Loucy (cell line): ENCODE measurements at regions not wholly inside any gene's neighbourhood (a gene's known extent, or its start where the extent isn't known, plus 50 kb on each side); places are given as distances from the start of the nearest gene placed in this dataset.

Experiments
- H2AFZ ChIP-seq: fragments of 200-600 bp; sonication (generic); 2 replicates; pipeline ENCODE4 v1.6.0; 2016; ENCODE audit warnings: antibody characterized with exemption, mild to moderate bottlenecking, low read length, moderate library complexity
- H3F3A ChIP-seq: fragments of 200-600 bp; 2 replicates; pipeline ENCODE4 v1.6.0; 2016; ENCODE audit warnings: antibody characterized with exemption, low read depth, mild to moderate bottlenecking
- H3K27me3 ChIP-seq: fragments of 200-600 bp; sonication (generic); 2 replicates; pipeline ENCODE4 v1.6.1; 2014; ENCODE audit warnings: low read length, mild to moderate bottlenecking; ENCODE audit not compliant: insufficient read depth, poor library complexity, severe bottlenecking
- H3K36me3 ChIP-seq: fragments of 200-600 bp; sonication (generic); 2 replicates; pipeline ENCODE4 v1.6.1; 2016; ENCODE audit warnings: low read length; ENCODE audit not compliant: insufficient read depth
- H3K4me1 ChIP-seq: fragments of 200-600 bp; sonication (generic); 2 replicates; pipeline ENCODE4 v1.5.1; 2014; ENCODE audit warnings: low read length, mild to moderate bottlenecking; ENCODE audit not compliant: insufficient read depth, poor library complexity, severe bottlenecking
- H3K4me2 ChIP-seq: fragments of 200-600 bp; sonication (generic); 2 replicates; pipeline ENCODE4 v1.6.0; 2014; ENCODE audit warnings: antibody characterized with exemption, low read length, low read depth, mild to moderate bottlenecking; ENCODE audit not compliant: poor library complexity, severe bottlenecking
- H3K4me3 ChIP-seq: fragments of 200-600 bp; sonication (generic); 2 replicates; pipeline ENCODE4 v1.5.1; 2014; ENCODE audit warnings: low read length, mild to moderate bottlenecking, mixed read lengths; ENCODE audit not compliant: poor library complexity, severe bottlenecking
- H3K79me2 ChIP-seq: fragments of 200-600 bp; sonication (generic); 2 replicates; pipeline ENCODE4 v1.6.1; 2014; ENCODE audit warnings: low read length; ENCODE audit not compliant: insufficient read depth
- H3K9ac ChIP-seq: fragments of 200-600 bp; sonication (generic); 2 replicates; pipeline ENCODE4 v1.6.0; 2014; ENCODE audit warnings: mild to moderate bottlenecking, low read depth, low read length, moderate library complexity; ENCODE audit not compliant: poor library complexity, severe bottlenecking
- H3K9me2 ChIP-seq: fragments of 200-600 bp; sonication (generic); replicated peaks from 2 replicates; pipeline ENCODE4 v1.6.1; 2016; ENCODE audit warnings: low read depth, low read length, mixed read lengths
- H3K9me3 ChIP-seq: fragments of 200-600 bp; sonication (generic); 2 replicates; pipeline ENCODE4 v1.6.1; 2014; ENCODE audit warnings: mild to moderate bottlenecking, antibody characterized with exemption, low read length, low read depth; ENCODE audit not compliant: insufficient read depth
- H4K20me1 ChIP-seq: fragments of 200-600 bp; sonication (generic); 2 replicates; pipeline ENCODE4 v1.6.0; 2014; ENCODE audit warnings: antibody characterized with exemption, low read length, mild to moderate bottlenecking; ENCODE audit not compliant: insufficient read depth, poor library complexity, severe bottlenecking
- EZH2phosphoT487 ChIP-seq: fragments of 200-600 bp; IDR thresholded peaks from 2 replicates; pipeline ENCODE4 v1.6.1; 2018; ENCODE audit warnings: antibody characterized with exemption, mild to moderate bottlenecking, moderate library complexity, borderline replicate concordance
- TF ChIP-seq, protein P1 (sequence below): fragments of 200-600 bp; sonication (generic); conservative IDR thresholded peaks from 2 replicates; pipeline ENCODE4 v1.5.1; 2014; ENCODE audit warnings: mild to moderate bottlenecking, antibody characterized with exemption, low read length

DNA sequence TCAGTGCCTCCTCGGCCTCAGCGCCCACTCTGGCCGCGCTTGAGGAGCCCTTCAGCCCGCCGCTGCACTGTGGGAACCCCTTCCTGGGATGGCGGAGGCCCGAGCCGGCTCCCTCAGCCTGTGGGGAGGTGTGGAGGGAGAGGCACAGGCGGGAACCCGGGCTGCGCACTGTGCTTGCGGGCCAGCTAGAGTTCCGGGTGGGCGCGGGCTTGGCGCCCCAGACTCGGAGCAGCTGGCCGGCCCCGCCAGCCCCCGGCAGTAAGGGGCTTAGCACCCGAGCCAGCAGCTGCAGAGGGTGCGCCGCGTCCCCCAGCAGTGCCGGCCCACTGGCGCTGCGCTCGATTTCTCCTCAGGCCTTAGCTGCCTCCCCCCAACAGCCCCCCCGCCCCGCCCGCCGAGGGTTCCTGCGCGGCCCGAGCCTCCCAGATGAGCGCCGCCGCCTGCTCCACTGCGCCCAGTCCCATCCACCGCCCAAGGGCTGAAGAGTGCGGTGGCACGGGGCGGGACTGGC lies 1137.0 kb downstream of the PCDH18 start:
- no peak overlapping the region for H3K9ac ChIP-seq
- H2AFZ ChIP-seq = no peak overlapping the region
- TF ChIP-seq, protein P1, sequence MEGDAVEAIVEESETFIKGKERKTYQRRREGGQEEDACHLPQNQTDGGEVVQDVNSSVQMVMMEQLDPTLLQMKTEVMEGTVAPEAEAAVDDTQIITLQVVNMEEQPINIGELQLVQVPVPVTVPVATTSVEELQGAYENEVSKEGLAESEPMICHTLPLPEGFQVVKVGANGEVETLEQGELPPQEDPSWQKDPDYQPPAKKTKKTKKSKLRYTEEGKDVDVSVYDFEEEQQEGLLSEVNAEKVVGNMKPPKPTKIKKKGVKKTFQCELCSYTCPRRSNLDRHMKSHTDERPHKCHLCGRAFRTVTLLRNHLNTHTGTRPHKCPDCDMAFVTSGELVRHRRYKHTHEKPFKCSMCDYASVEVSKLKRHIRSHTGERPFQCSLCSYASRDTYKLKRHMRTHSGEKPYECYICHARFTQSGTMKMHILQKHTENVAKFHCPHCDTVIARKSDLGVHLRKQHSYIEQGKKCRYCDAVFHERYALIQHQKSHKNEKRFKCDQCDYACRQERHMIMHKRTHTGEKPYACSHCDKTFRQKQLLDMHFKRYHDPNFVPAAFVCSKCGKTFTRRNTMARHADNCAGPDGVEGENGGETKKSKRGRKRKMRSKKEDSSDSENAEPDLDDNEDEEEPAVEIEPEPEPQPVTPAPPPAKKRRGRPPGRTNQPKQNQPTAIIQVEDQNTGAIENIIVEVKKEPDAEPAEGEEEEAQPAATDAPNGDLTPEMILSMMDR = no peak
- TF ChIP-seq EZH2phosphoT487 = no peak
- H3K9me2 ChIP-seq = no peaks in the 10 kb centered on the region
- no peaks in the 10 kb centered on the region for H3K36me3 ChIP-seq
- no peaks in the 10 kb centered on the region for H3K27me3 ChIP-seq
- no peaks in the 10 kb centered on the region for H3K9me3 ChIP-seq
- no peaks in the 10 kb centered on the region for H4K20me1 ChIP-seq
- H3F3A ChIP-seq = no peaks in the 10 kb centered on the region
- no peaks in the 10 kb centered on the region for H3K79me2 ChIP-seq
- no peak overlapping the region for H3K4me2 ChIP-seq
- H3K4me3 ChIP-seq = no peak overlapping the region
- no peaks in the 10 kb centered on the region for H3K4me1 ChIP-seq

DNA sequence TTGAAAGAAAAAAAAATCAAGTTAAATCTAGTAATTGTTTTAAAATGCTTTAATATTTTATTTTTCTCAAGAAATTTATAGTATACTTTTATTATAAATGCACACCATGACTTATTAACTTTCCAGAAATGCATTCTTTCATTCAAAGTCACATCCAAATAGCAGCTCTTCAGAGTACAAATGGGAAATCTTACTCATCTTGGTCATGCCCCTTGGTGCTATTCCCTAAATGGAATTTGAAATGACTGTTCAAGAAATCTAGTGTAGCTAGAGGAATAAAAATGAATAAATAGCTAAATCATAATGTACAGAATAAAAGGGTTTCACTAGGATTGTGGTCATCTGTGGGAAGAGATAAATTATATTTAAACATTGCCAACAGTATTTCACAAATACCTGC lies 1139.7 kb downstream of the PCDH18 start:
- Histone ChIP-seq H2AFZ (no peak overlapping the region), H4K20me1 (no peaks in the 10 kb centered on the region), H3K9me2 (no peaks in the 10 kb centered on the region), H3K4me2 (no peak overlapping the region), H3K9me3 (no peaks in the 10 kb centered on the region), H3F3A (no peaks in the 10 kb centered on the region), H3K79me2 (no peaks in the 10 kb centered on the region), H3K27me3 (no peaks in the 10 kb centered on the region), H3K4me3 (no peak overlapping the region), H3K9ac (no peak overlapping the region), H3K36me3 (no peaks in the 10 kb centered on the region), H3K4me1 (no peaks in the 10 kb centered on the region)
- TF ChIP-seq, protein P1 = no peak
- TF ChIP-seq EZH2phosphoT487 = no peak

DNA sequence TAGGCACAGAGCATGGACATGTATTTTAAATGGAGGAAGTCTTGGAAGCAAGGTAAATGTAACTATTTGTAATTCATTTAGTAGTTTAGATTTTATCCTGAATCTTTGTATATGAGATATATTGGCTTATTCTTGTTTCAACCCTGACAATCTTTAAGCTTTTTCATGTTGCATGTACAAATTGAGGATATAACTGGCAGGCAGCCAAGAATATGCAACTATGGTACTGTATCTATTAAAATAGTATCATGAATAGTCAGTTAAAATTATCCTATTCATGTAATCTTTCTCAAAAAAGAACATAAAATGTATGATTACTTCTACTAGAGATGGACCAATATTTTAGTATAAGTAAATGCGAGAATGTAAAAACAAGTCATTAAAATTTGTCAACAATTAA lies 1141.5 kb downstream of the PCDH18 start:
- no peak for TF ChIP-seq EZH2phosphoT487
- TF ChIP-seq, protein P1 = no peak
- no peak overlapping the region for H3K9ac ChIP-seq
- H2AFZ ChIP-seq = no peak overlapping the region
- no peaks in the 10 kb centered on the region for H3K9me2 ChIP-seq
- no peak overlapping the region for H3K4me3 ChIP-seq
- H4K20me1 ChIP-seq = no peaks in the 10 kb centered on the region
- no peaks in the 10 kb centered on the region for H3F3A ChIP-seq
- no peaks in the 10 kb centered on the region for H3K9me3 ChIP-seq
- H3K4me2 ChIP-seq = no peak overlapping the region
- no peaks in the 10 kb centered on the region for H3K79me2 ChIP-seq
- no peaks in the 10 kb centered on the region for H3K4me1 ChIP-seq
- H3K36me3 ChIP-seq = no peaks in the 10 kb centered on the region
- H3K27me3 ChIP-seq = no peaks in the 10 kb centered on the region
